Natural killer cell treated with Interleukin-12 subunit alpha and Interleukin-12 subunit beta and Interleukin-15 and Interleukin-18, amount 100 ng/mL, for 72 hours (primary cell): ENCODE measurements at regions not wholly inside any gene's neighbourhood (a gene's known extent, or its start where the extent isn't known, plus 50 kb on each side); places are given as distances from the start of the nearest gene placed in this dataset.
"Not testable (repeated sequence)": the region's sequence is repeated elsewhere in the genome, so short reads cannot be mapped to it uniquely, and the experiment has no call there.

Experiments used
- ATAC-seq, 2 donors: fragments of 150-1000 bp; cut with Tn5 transposase in 1 of 2; sonication (Bioruptor Pico), chemical (Tn5 transposase) in 1 of 2; 2 replicates each; pipeline ENCODE4 v1.10.0; 2021
- DNase-seq: peaks from one replicate; pipeline ENCODE4 v3.0.0; 2022; ENCODE audit warnings: low spot score
- H3K27ac Mint-ChIP-seq, 2 donors: 1 replicate in 1 of 2; 2 replicates in 1 of 2; pipeline ENCODE4 v1.8.0; 2022; ENCODE audit warnings: mixed read lengths in 2 of 2, mild to moderate bottlenecking in 1 of 2, moderate library complexity in 1 of 2
- H3K27me3 Mint-ChIP-seq, 2 donors: 1 replicate in 1 of 2; 2 replicates in 1 of 2; pipeline ENCODE4 v1.8.0; 2022; ENCODE audit warnings: mixed read lengths in 2 of 2
- H3K36me3 Mint-ChIP-seq: one replicate; pipeline ENCODE4 v1.8.0; 2022; ENCODE audit warnings: mixed read lengths
- H3K4me1 Mint-ChIP-seq, 2 donors: 1 replicate in 1 of 2; 2 replicates in 1 of 2; pipeline ENCODE4 v1.8.0; 2022; ENCODE audit warnings: low read depth in 2 of 2, mixed read lengths in 2 of 2, mild to moderate bottlenecking in 1 of 2
- H3K4me3 Mint-ChIP-seq: one replicate; pipeline ENCODE4 v1.8.0; 2022; ENCODE audit warnings: mixed read lengths
- H3K9me3 Mint-ChIP-seq: 2 replicates; pipeline ENCODE4 v1.8.0; 2022; ENCODE audit warnings: mixed read lengths

DNA sequence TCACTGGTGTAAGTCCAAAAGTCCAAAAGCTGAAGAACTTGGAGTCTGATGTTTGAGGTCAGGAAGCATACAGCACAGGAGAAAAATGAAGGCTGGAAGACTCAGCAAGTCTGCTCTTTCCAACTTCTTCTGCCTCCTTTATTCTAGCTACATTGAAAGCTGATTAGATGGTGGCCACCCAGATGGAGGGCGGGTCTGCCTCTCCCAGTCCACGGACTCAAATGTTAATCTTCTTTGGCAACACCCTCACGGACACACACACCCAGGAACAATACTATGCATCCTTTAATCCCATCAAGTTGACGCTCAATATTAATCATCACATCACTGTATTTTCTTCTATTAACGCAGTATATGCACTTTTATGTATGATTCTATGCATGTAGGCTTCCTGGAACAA is 931.6 kb upstream of the GRIA3 start:
- ATAC-seq (no peak), DNase-seq (no peak)
- Mint-ChIP-seq H3K27me3 (no peaks in the 10 kb centered on the region), H3K4me1 (no peaks in the 10 kb centered on the region), H3K36me3 (no peaks in the 10 kb centered on the region), H3K4me3 (no peak overlapping the region), H3K27ac (no peak overlapping the region), H3K9me3 (no peaks in the 10 kb centered on the region)

DNA sequence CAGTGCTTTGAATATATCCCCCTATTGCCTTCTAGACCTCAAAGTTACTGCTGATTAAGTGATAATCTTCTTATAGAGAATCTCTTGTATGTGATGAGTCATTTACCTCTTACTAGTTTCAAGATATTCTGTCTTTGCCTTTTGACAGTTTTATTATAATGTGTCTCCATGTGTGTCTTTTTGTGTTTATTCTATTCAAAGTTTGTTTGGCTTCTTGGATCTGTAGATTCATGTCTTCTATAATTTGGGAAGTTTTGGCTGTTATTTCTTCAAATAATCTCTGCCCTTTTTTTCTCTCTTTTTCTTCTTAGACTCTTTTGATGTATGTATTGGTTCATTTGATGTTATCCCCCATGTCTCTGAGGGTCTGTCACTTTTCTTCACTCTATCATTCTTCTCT is 915.7 kb upstream of the GRIA3 start:
- no peak overlapping the region for H3K27ac Mint-ChIP-seq
- H3K9me3 Mint-ChIP-seq = peaks cover 14% of the 10 kb centered on the region
- no peaks in the 10 kb centered on the region for H3K27me3 Mint-ChIP-seq
- ATAC-seq = no peak
- H3K36me3 Mint-ChIP-seq = peaks cover 6% of the 10 kb centered on the region
- no peaks in the 10 kb centered on the region for H3K4me1 Mint-ChIP-seq
- no peak for DNase-seq
- H3K4me3 Mint-ChIP-seq = no peak overlapping the region

GRCh38 chrX:122269243-122269781 is 914.8 kb upstream of the GRIA3 start:
- Mint-ChIP-seq H3K36me3 (peaks cover 6% of the 10 kb centered on the region), H3K9me3 (peaks cover 14% of the 10 kb centered on the region), H3K27ac (no peak overlapping the region), H3K27me3 (no peaks in the 10 kb centered on the region), H3K4me3 (no peak overlapping the region), H3K4me1 (no peaks in the 10 kb centered on the region)
- no peak for ATAC-seq
- DNase-seq = no peak

GRCh38 chrX:122270809-122271494 is 913.1 kb upstream of the GRIA3 start:
- no peak overlapping the region for H3K27ac Mint-ChIP-seq
- DNase-seq (no peak), ATAC-seq (no peak)
- H3K4me3 Mint-ChIP-seq = no peak overlapping the region
- peaks cover 14% of the 10 kb centered on the region for H3K9me3 Mint-ChIP-seq
- no peaks in the 10 kb centered on the region for H3K4me1 Mint-ChIP-seq
- no peaks in the 10 kb centered on the region for H3K27me3 Mint-ChIP-seq
- H3K36me3 Mint-ChIP-seq = peaks cover 6% of the 10 kb centered on the region

DNA sequence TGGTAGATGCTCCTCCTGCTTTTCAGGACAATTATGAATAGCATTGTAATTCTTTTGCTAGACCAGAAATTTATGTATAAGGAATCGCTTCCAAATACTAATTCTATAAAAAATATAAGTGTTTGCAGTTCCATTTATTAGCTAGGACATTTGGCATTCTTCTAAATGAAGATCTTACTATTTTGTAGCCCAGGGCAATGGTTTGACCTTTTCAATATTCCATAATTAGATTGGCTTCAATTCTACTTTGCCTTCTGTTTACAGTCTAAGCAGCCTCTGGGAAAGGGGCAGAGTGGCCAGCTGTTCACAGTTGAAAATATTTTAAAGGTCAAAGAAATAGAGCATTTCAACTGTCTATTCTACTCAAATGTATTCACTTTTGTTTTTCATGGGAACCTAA is 912.1 kb upstream of the GRIA3 start:
- Mint-ChIP-seq H3K27me3 (no peaks in the 10 kb centered on the region), H3K9me3 (peaks cover 14% of the 10 kb centered on the region), H3K27ac (no peak overlapping the region), H3K36me3 (peaks cover 6% of the 10 kb centered on the region), H3K4me3 (no peak overlapping the region), H3K4me1 (no peaks in the 10 kb centered on the region)
- ATAC-seq = no peak
- DNase-seq = no peak

DNA sequence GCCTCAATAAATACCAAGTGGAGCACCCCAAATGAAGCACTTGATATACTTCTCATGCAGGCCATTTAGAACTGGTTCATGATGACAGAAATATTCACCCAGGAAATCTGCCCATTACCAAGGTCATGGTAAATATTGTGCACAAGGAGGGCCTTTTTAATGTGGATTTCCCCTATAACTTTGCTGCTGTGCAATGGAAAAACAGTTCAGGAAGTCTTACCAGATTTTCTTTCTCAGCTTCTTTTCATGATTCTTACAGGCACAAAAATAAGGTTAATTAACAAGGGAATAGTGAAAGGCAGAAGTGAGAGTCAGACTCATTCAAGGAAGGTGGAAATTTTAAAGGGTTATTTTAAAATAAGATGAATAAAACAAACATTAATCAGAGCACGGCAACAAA is 904.3 kb upstream of the GRIA3 start:
- ATAC-seq = no peak
- no peaks in the 10 kb centered on the region for H3K4me1 Mint-ChIP-seq
- no peak for DNase-seq
- no peaks in the 10 kb centered on the region for H3K36me3 Mint-ChIP-seq
- no peaks in the 10 kb centered on the region for H3K9me3 Mint-ChIP-seq
- H3K4me3 Mint-ChIP-seq = no peak overlapping the region
- no peaks in the 10 kb centered on the region for H3K27me3 Mint-ChIP-seq
- H3K27ac Mint-ChIP-seq = no peak overlapping the region

DNA sequence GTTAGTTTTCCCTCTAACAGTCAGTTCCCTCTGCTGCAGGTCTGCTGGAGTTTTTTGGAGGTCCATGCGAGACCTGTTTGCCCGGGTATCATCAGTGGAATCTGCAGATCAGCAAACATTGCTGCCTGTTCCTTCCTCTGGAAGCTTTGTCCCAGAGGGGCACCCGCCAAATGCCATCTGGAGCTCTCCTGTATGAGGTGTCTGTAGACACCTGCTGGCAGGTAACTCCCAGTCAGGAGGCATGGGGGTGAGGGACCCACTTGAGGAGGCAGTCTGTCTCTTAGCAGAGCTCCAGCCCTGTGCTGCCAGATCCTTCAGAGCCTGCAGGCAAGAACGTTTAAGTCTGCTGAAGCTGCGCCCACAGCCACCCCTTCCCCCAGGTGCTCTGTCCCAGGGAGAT is 884.3 kb upstream of the GRIA3 start:
- not testable (repeated sequence) for H3K36me3 Mint-ChIP-seq, H3K4me3 Mint-ChIP-seq, H3K27ac Mint-ChIP-seq, ATAC-seq, H3K27me3 Mint-ChIP-seq, DNase-seq, H3K4me1 Mint-ChIP-seq
- H3K9me3 Mint-ChIP-seq = peaks cover 12% of the 10 kb centered on the region

GRCh38 chrX:122301491-122301890 is 882.6 kb upstream of the GRIA3 start:
- no peaks in the 10 kb centered on the region for H3K4me1 Mint-ChIP-seq
- no peak for DNase-seq
- H3K36me3 Mint-ChIP-seq = peaks cover 5% of the 10 kb centered on the region
- H3K4me3 Mint-ChIP-seq = no peak overlapping the region
- H3K27ac Mint-ChIP-seq = no peak overlapping the region
- peaks cover 12% of the 10 kb centered on the region for H3K9me3 Mint-ChIP-seq
- no peak for ATAC-seq
- no peaks in the 10 kb centered on the region for H3K27me3 Mint-ChIP-seq

- H3K4me3 Mint-ChIP-seq = no peak overlapping the region
- no peak for DNase-seq
- peaks cover 4% of the 10 kb centered on the region for H3K36me3 Mint-ChIP-seq
- peaks cover 8% of the 10 kb centered on the region for H3K9me3 Mint-ChIP-seq
- H3K4me1 Mint-ChIP-seq = no peaks in the 10 kb centered on the region
- H3K27ac Mint-ChIP-seq = no peak overlapping the region
- no peak for ATAC-seq
- H3K27me3 Mint-ChIP-seq = no peaks in the 10 kb centered on the region
These were observed 880.3 kb upstream of the GRIA3 start for GRCh38 chrX:122303761-122304160.

DNA sequence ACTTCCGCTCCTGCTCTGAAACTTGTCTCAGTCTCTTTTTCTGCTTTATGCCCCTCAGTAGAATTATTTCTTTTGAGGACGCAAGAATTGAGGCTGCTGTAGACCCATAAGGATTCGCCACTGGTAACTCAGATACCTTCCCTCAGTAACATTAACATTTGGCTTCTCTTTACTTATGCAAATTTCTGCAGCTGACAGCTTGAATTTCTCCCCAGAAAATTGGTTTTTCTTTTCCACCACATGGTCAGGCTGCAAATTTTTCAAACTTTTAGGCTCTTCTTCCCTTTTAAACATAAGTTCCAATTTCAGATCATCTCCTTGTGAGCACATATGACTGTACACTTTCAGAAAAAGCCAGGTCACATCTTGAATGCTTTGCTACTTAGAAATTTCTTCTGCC is 839.3 kb upstream of the GRIA3 start:
- no peak overlapping the region for H3K27ac Mint-ChIP-seq
- no peaks in the 10 kb centered on the region for H3K4me1 Mint-ChIP-seq
- H3K4me3 Mint-ChIP-seq = no peak overlapping the region
- no peak for ATAC-seq
- no peaks in the 10 kb centered on the region for H3K36me3 Mint-ChIP-seq
- DNase-seq = no peak
- H3K9me3 Mint-ChIP-seq = peaks cover 7% of the 10 kb centered on the region
- no peaks in the 10 kb centered on the region for H3K27me3 Mint-ChIP-seq

DNA sequence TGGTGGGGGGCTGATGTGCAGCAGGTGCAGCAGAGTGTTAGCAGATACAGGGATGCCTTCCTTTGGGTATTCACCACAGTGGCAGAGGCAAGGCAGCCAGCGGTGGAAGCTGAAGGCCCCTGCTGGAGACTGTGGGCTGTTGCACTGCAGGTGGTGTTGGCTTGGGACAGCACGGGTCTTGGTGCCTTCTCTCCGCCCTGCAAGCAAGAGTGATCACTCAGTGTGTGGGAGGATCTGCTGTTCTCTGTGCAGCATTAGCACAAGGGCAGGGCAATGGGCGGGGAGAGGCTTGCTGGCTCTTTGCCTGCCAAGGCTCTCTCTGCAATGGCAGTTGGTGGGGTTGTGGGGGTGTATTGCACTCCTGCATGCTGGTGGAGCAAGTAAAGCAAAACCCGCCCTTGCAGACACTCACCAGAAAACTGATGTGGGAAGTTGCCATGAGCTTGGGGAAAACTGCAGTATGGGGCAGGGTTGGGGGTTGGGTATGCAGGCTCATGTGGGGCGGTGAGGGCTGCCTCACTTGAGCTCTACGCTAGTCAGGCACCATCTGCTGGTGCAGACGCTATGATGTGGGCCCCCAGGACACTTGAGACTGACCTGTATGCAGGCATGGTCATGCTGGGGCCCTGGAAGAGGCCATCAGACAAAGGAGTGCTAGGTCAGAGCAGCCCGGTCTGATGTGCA is 820.8 kb upstream of the GRIA3 start:
- ATAC-seq (peak in 1 of 2 donors; percentile 6), DNase-seq (no peak)
- Mint-ChIP-seq H3K27ac (no peak overlapping the region), H3K4me3 (no peak overlapping the region), H3K4me1 (no peaks in the 10 kb centered on the region), H3K9me3 (no peaks in the 10 kb centered on the region), H3K36me3 (peaks cover 4% of the 10 kb centered on the region), H3K27me3 (no peaks in the 10 kb centered on the region)

GRCh38 chrX:122375533-122375932 is 808.5 kb upstream of the GRIA3 start:
- ATAC-seq, H3K4me3 Mint-ChIP-seq, DNase-seq, H3K9me3 Mint-ChIP-seq, H3K27ac Mint-ChIP-seq, H3K36me3 Mint-ChIP-seq, H3K4me1 Mint-ChIP-seq, H3K27me3 Mint-ChIP-seq: not testable (repeated sequence)

DNA sequence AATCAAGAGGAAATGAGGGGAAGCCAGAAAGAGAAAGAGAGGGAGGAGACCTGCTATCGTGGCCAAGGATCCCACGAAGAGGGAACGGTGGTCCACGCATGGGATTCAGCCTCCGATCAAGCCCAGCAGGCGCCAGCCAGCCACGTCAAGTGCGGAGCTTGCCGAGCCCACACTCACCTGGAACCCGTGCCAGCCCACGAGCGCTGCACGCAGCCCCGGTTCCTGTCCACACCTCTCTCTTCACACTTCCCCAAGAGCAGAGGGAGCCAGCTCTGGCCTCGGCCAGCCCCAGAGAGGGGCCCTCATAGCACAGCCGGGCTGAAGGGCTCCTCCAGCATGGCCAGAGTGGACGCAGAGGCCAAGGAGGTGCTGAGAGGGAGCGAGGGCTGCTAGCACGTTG is 795.1 kb upstream of the GRIA3 start:
- Mint-ChIP-seq H3K4me1 (no peaks in the 10 kb centered on the region), H3K36me3 (no peaks in the 10 kb centered on the region), H3K27ac (no peak overlapping the region), H3K4me3 (no peak overlapping the region), H3K27me3 (no peaks in the 10 kb centered on the region), H3K9me3 (no peaks in the 10 kb centered on the region)
- no peak for DNase-seq
- no peak for ATAC-seq

- H3K27me3 Mint-ChIP-seq = no peaks in the 10 kb centered on the region
- peaks cover 5% of the 10 kb centered on the region for H3K9me3 Mint-ChIP-seq
- H3K4me1 Mint-ChIP-seq = no peaks in the 10 kb centered on the region
- H3K36me3 Mint-ChIP-seq = no peaks in the 10 kb centered on the region
- no peak for DNase-seq
- no peak for ATAC-seq
- no peak overlapping the region for H3K27ac Mint-ChIP-seq
- no peak overlapping the region for H3K4me3 Mint-ChIP-seq
These were observed 765.3 kb upstream of the GRIA3 start for GRCh38 chrX:122418758-122419157.
